ENCODE measurements at regions not wholly inside any gene's neighbourhood (a gene's known extent, or its start where the extent isn't known, plus 50 kb on each side); places are given as distances from the start of the nearest gene placed in this dataset.

DNA sequence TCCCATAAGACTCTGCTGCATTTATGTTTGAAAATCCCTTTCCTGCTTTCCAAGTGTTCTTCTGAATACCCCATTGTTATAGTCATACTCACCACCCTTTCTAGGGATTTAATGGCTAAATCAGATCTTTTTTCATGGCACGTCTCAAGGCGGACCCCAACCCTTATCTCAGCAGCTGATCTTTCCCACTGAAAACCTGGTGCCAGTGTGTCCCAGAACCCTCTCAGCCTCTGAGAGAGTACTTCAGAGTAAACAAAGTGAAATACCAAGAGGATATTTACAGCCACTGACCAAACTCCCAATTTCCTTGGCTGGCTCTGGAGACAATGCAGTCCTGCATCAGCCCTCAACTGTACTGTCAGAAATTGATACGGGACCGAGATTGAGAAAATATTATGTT lies 101.7 kb downstream of the TMEM100 start:
- no peak overlapping the region for H3K27ac ChIP-seq (ENCODE audit: low read depth, low read length)
- no peak overlapping the region for H2BK12ac ChIP-seq (ENCODE audit: low read length)
- no peak overlapping the region for H2BK5ac ChIP-seq (ENCODE audit: low read depth, low read length, poor library complexity)
- no peaks in the 10 kb centered on the region for H3K36me3 ChIP-seq (ENCODE audit: control insufficient read depth in 1 of 2, insufficient read depth in 2 of 2, low read length in 2 of 2)
- no CpG with 5 or more reads among the region's 4 CpGs for WGBS (ENCODE audit: extremely low coverage, insufficient coverage, insufficient read length)
- H4K8ac ChIP-seq (ENCODE audit: low read depth, low read length): no peak overlapping the region
- no peaks in the 10 kb centered on the region for H3K9me3 ChIP-seq (ENCODE audit: insufficient read depth, low read depth, low read length)
- no peak overlapping the region for H4K91ac ChIP-seq (ENCODE audit: low read depth, low read length)
- no peaks in the 10 kb centered on the region for H3K79me2 ChIP-seq (ENCODE audit: control insufficient read depth, insufficient read depth, low read length, poor library complexity)
- no peaks in the 10 kb centered on the region for H3K4me1 ChIP-seq (ENCODE audit: control insufficient read depth in 1 of 2, insufficient read depth in 2 of 2, low read length in 2 of 2)
- H3K4ac ChIP-seq (ENCODE audit: low read depth, low read length): no peak overlapping the region
- H3K27me3 ChIP-seq (ENCODE audit: insufficient read depth, low read length): no peaks in the 10 kb centered on the region
- H2AK5ac ChIP-seq (ENCODE audit: low read length): no peak overlapping the region
- no peak overlapping the region for H3K4me3 ChIP-seq (ENCODE audit: low read depth, low read length)
- H3K23ac ChIP-seq (ENCODE audit: low read length): no peak overlapping the region
- DNase-seq: no peak
- H3K79me1 ChIP-seq (ENCODE audit: low read length): no peaks in the 10 kb centered on the region
- H3K9ac ChIP-seq (ENCODE audit: low read length): no peak overlapping the region
- H2AFZ ChIP-seq (ENCODE audit: insufficient read depth, low read length, poor library complexity): no peak overlapping the region
- no peak overlapping the region for H3K4me2 ChIP-seq (ENCODE audit: low read length)
- no peak overlapping the region for H3K14ac ChIP-seq (ENCODE audit: low read length)
- H3K18ac ChIP-seq (ENCODE audit: low read length): no peak overlapping the region
- no peak overlapping the region for H4K12ac ChIP-seq (ENCODE audit: low read depth, low read length)
- H2BK120ac ChIP-seq (ENCODE audit: insufficient read depth, low read length, poor library complexity): no peak overlapping the region

DNA sequence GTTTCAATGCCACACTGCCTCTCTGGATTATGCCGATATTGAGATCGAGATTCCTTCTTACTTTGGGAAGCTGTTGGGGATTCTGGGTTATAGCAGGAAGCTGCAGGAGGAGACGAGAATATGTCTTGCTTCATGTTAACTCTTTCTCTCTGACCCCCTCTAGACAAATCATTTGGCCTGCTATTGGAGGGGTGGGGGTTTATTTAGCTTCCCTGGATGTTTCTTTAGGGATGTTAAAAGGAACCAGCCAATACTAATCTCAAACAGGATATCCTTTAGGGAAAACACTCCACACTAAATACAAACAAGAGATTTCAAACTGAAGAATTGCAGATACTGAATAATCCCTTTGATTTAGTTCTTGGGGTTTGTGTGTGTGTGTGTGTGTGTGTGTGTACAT lies 102.6 kb downstream of the TMEM100 start:
- Histone ChIP-seq H3K9ac (ENCODE audit: low read length) (no peak overlapping the region), H2BK120ac (ENCODE audit: insufficient read depth, low read length, poor library complexity) (no peak overlapping the region), H4K12ac (ENCODE audit: low read depth, low read length) (no peak overlapping the region), H3K27ac (ENCODE audit: low read depth, low read length) (no peak overlapping the region), H2AK5ac (ENCODE audit: low read length) (no peak overlapping the region), H3K18ac (ENCODE audit: low read length) (no peak overlapping the region), H3K9me3 (ENCODE audit: insufficient read depth, low read depth, low read length) (no peaks in the 10 kb centered on the region), H3K36me3 (ENCODE audit: control insufficient read depth in 1 of 2, insufficient read depth in 2 of 2, low read length in 2 of 2) (no peaks in the 10 kb centered on the region), H3K27me3 (ENCODE audit: insufficient read depth, low read length) (no peaks in the 10 kb centered on the region), H3K4me3 (ENCODE audit: low read depth, low read length) (no peak overlapping the region), H2BK5ac (ENCODE audit: low read depth, low read length, poor library complexity) (no peak overlapping the region), H2AFZ (ENCODE audit: insufficient read depth, low read length, poor library complexity) (no peak overlapping the region), H3K4ac (ENCODE audit: low read depth, low read length) (no peak overlapping the region), H3K4me2 (ENCODE audit: low read length) (no peak overlapping the region), H3K79me2 (ENCODE audit: control insufficient read depth, insufficient read depth, low read length, poor library complexity) (no peaks in the 10 kb centered on the region), H4K8ac (ENCODE audit: low read depth, low read length) (no peak overlapping the region), H3K23ac (ENCODE audit: low read length) (no peak overlapping the region), H4K91ac (ENCODE audit: low read depth, low read length) (no peak overlapping the region), H3K79me1 (ENCODE audit: low read length) (no peaks in the 10 kb centered on the region), H3K14ac (ENCODE audit: low read length) (no peak overlapping the region), H3K4me1 (ENCODE audit: control insufficient read depth in 1 of 2, insufficient read depth in 2 of 2, low read length in 2 of 2) (no peaks in the 10 kb centered on the region), H2BK12ac (ENCODE audit: low read length) (no peak overlapping the region)
- DNase-seq: no peak
- no CpG with 5 or more reads among the region's 3 CpGs for WGBS (ENCODE audit: extremely low coverage, insufficient coverage, insufficient read length)

DNA sequence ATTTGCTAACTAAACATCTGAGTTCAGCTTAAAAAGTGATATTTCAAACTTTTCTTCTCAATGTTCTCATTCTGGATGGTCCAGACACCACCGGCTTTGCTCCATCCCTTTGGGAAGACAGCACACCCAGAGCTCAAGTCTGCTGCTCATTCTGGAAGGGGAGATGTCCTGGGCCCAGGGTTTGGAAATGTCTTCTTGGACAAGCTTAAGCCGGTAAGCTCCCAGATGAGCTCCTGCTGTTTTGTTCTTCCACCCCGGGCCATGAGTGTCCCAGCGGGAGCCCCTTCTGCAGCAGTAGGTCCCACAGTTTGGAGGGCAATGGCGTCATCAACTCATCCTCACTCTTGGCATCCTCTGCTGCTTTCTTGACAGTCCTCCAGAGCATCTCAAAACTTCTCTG lies 105.2 kb downstream of the TMEM100 start:
- no peak overlapping the region for H4K12ac ChIP-seq (ENCODE audit: low read depth, low read length)
- DNase-seq: no peak
- no peak overlapping the region for H2AFZ ChIP-seq (ENCODE audit: insufficient read depth, low read length, poor library complexity)
- no peaks in the 10 kb centered on the region for H3K27me3 ChIP-seq (ENCODE audit: insufficient read depth, low read length)
- H3K14ac ChIP-seq (ENCODE audit: low read length): no peak overlapping the region
- H3K4me1 ChIP-seq (ENCODE audit: control insufficient read depth in 1 of 2, insufficient read depth in 2 of 2, low read length in 2 of 2): no peaks in the 10 kb centered on the region
- H3K79me1 ChIP-seq (ENCODE audit: low read length): no peaks in the 10 kb centered on the region
- H3K9ac ChIP-seq (ENCODE audit: low read length): no peak overlapping the region
- no peak overlapping the region for H2BK5ac ChIP-seq (ENCODE audit: low read depth, low read length, poor library complexity)
- H3K4ac ChIP-seq (ENCODE audit: low read depth, low read length): no peak overlapping the region
- no peak overlapping the region for H3K4me3 ChIP-seq (ENCODE audit: low read depth, low read length)
- H2BK120ac ChIP-seq (ENCODE audit: insufficient read depth, low read length, poor library complexity): no peak overlapping the region
- no peak overlapping the region for H3K4me2 ChIP-seq (ENCODE audit: low read length)
- no CpG with 5 or more reads among the region's 5 CpGs for WGBS (ENCODE audit: extremely low coverage, insufficient coverage, insufficient read length)
- H3K79me2 ChIP-seq (ENCODE audit: control insufficient read depth, insufficient read depth, low read length, poor library complexity): no peaks in the 10 kb centered on the region
- no peak overlapping the region for H2AK5ac ChIP-seq (ENCODE audit: low read length)
- H3K23ac ChIP-seq (ENCODE audit: low read length): no peak overlapping the region
- no peaks in the 10 kb centered on the region for H3K36me3 ChIP-seq (ENCODE audit: control insufficient read depth in 1 of 2, insufficient read depth in 2 of 2, low read length in 2 of 2)
- no peak overlapping the region for H3K27ac ChIP-seq (ENCODE audit: low read depth, low read length)
- H2BK12ac ChIP-seq (ENCODE audit: low read length): no peak overlapping the region
- no peak overlapping the region for H4K8ac ChIP-seq (ENCODE audit: low read depth, low read length)
- no peaks in the 10 kb centered on the region for H3K9me3 ChIP-seq (ENCODE audit: insufficient read depth, low read depth, low read length)
- no peak overlapping the region for H3K18ac ChIP-seq (ENCODE audit: low read length)
- no peak overlapping the region for H4K91ac ChIP-seq (ENCODE audit: low read depth, low read length)

DNA sequence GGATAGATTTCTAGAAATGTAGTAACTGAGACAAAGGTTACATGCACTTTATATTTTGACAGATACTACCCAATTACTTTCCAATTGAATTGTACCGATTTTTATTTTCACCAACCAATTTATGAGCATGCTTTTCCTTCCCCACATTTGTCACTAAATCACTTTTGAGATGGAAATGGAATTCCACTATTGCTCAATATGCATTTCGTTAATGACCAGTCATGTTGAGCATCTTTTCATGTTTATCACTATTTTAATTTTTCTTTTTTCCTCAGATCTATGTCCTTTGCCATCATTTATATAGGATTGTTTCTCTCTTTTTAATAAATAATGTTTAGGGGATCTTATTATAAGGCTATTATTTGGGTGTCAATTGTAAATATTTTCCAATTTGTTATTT lies 102.8 kb upstream of the SMIM36 start:
- no peak overlapping the region for H2AFZ ChIP-seq (ENCODE audit: insufficient read depth, low read length, poor library complexity)
- no peaks in the 10 kb centered on the region for H3K79me2 ChIP-seq (ENCODE audit: control insufficient read depth, insufficient read depth, low read length, poor library complexity)
- no peaks in the 10 kb centered on the region for H3K36me3 ChIP-seq (ENCODE audit: control insufficient read depth in 1 of 2, insufficient read depth in 2 of 2, low read length in 2 of 2)
- no peak overlapping the region for H2BK12ac ChIP-seq (ENCODE audit: low read length)
- no peak overlapping the region for H3K18ac ChIP-seq (ENCODE audit: low read length)
- H2BK5ac ChIP-seq (ENCODE audit: low read depth, low read length, poor library complexity): no peak overlapping the region
- H3K9ac ChIP-seq (ENCODE audit: low read length): no peak overlapping the region
- H4K8ac ChIP-seq (ENCODE audit: low read depth, low read length): no peak overlapping the region
- DNase-seq: no peak
- H4K91ac ChIP-seq (ENCODE audit: low read depth, low read length): no peak overlapping the region
- no peaks in the 10 kb centered on the region for H3K9me3 ChIP-seq (ENCODE audit: insufficient read depth, low read depth, low read length)
- no peak overlapping the region for H4K12ac ChIP-seq (ENCODE audit: low read depth, low read length)
- H3K23ac ChIP-seq (ENCODE audit: low read length): no peak overlapping the region
- no peak overlapping the region for H3K27ac ChIP-seq (ENCODE audit: low read depth, low read length)
- H3K4me3 ChIP-seq (ENCODE audit: low read depth, low read length): no peak overlapping the region
- no peaks in the 10 kb centered on the region for H3K4me1 ChIP-seq (ENCODE audit: control insufficient read depth in 1 of 2, insufficient read depth in 2 of 2, low read length in 2 of 2)
- WGBS (ENCODE audit: extremely low coverage, insufficient coverage, insufficient read length): no CpG with 5 or more reads among the region's 2 CpGs
- H3K4ac ChIP-seq (ENCODE audit: low read depth, low read length): no peak overlapping the region
- no peak overlapping the region for H3K14ac ChIP-seq (ENCODE audit: low read length)
- H3K4me2 ChIP-seq (ENCODE audit: low read length): no peak overlapping the region
- no peaks in the 10 kb centered on the region for H3K27me3 ChIP-seq (ENCODE audit: insufficient read depth, low read length)
- no peaks in the 10 kb centered on the region for H3K79me1 ChIP-seq (ENCODE audit: low read length)
- H2BK120ac ChIP-seq (ENCODE audit: insufficient read depth, low read length, poor library complexity): no peak overlapping the region
- no peak overlapping the region for H2AK5ac ChIP-seq (ENCODE audit: low read length)
